ENCODE measurements at regions not wholly inside any gene's neighbourhood (a gene's known extent, or its start where the extent isn't known, plus 50 kb on each side); places are given as distances from the start of the nearest gene placed in this dataset.

DNA sequence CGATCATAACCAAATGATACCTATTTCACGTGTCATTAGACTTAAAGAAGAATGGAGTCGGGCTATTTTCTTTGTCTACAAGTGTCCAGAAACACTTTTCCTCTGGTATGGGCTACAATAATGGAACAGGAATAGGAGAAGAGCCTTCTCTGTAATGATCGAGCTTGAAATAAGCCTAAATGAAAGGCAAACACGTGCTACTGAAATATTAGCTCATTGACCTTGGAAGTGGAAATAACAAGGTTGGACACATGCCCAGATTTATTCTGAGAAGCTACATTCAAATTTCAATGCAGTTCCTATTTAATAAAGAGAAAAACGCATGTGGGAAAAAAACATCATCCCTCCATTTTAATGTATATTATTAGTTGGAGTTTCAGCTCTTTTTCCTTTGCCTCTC is 254.7 kb upstream of the PTER start:
- no peak for DNase-seq (ENCODE audit: extremely low spot score, unreplicated experiment)
- no peaks in the 10 kb centered on the region for H3K4me1 Mint-ChIP-seq (ENCODE audit: unreplicated experiment)
- no peaks in the 10 kb centered on the region for H3K9me3 Mint-ChIP-seq
- TF ChIP-seq, protein P1, sequence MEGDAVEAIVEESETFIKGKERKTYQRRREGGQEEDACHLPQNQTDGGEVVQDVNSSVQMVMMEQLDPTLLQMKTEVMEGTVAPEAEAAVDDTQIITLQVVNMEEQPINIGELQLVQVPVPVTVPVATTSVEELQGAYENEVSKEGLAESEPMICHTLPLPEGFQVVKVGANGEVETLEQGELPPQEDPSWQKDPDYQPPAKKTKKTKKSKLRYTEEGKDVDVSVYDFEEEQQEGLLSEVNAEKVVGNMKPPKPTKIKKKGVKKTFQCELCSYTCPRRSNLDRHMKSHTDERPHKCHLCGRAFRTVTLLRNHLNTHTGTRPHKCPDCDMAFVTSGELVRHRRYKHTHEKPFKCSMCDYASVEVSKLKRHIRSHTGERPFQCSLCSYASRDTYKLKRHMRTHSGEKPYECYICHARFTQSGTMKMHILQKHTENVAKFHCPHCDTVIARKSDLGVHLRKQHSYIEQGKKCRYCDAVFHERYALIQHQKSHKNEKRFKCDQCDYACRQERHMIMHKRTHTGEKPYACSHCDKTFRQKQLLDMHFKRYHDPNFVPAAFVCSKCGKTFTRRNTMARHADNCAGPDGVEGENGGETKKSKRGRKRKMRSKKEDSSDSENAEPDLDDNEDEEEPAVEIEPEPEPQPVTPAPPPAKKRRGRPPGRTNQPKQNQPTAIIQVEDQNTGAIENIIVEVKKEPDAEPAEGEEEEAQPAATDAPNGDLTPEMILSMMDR (conservative IDR thresholded peaks at IDR 0.05) = no peak
- no peaks in the 10 kb centered on the region for H3K36me3 Mint-ChIP-seq
- H3K27ac Mint-ChIP-seq = no peak overlapping the region
- H3K4me3 Mint-ChIP-seq = no peak overlapping the region
- no peaks in the 10 kb centered on the region for H3K27me3 Mint-ChIP-seq

DNA sequence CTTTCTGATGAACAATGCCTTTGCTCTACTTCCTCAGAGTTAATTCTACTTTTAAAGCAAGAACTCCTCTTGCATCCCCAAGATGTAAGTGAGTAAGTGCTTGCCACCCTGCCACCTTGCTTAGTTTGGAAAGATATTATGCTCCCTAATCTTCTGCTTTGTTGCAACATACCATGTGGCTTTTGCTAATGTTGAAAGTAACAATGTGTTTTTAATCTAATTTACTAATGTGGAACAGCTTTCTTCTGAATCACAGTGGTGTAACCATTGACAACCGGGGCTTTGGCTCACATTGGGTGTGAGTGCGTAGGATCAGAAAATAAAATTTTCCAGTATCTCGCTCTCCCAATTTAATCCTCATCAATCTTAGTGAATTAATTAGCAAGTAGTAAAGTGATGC is 254.1 kb upstream of the PTER start:
- TF ChIP-seq, protein P1 (conservative IDR thresholded peaks at IDR 0.05) = no peak
- Mint-ChIP-seq H3K4me1 (ENCODE audit: unreplicated experiment) (no peaks in the 10 kb centered on the region), H3K36me3 (no peaks in the 10 kb centered on the region), H3K4me3 (no peak overlapping the region), H3K27me3 (no peaks in the 10 kb centered on the region), H3K27ac (no peak overlapping the region), H3K9me3 (no peaks in the 10 kb centered on the region)
- DNase-seq (ENCODE audit: extremely low spot score, unreplicated experiment) = no peak

DNA sequence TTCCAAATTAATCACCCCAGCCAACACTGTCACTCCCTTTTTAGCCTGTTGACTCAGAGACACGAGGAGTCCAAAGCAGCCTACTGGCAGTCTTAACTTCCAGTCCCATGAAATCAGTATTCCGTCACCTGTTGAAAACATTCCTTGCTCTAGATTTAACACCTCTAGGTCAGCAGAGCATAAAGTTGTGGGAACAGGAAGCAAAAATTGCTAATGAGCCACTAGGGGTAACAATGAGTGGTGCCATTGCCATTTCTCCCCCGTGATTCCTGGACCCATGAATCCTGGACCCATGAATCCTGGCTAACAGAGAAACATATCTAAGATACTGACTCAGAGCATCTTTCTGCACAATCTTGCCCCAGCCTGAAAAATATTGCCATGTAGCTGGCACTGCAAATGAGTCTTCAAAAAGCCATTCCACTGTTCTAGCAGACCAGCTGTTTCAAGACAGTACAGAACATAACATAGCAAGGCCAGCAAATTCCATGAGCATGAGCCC is 252.7 kb upstream of the PTER start:
- Mint-ChIP-seq H3K36me3 (no peaks in the 10 kb centered on the region), H3K9me3 (no peaks in the 10 kb centered on the region), H3K4me3 (no peak overlapping the region), H3K27me3 (no peaks in the 10 kb centered on the region), H3K27ac (no peak overlapping the region), H3K4me1 (ENCODE audit: unreplicated experiment) (no peaks in the 10 kb centered on the region)
- no peak for DNase-seq (ENCODE audit: extremely low spot score, unreplicated experiment)
- TF ChIP-seq, protein P1 (conservative IDR thresholded peaks at IDR 0.05) = no peak

DNA sequence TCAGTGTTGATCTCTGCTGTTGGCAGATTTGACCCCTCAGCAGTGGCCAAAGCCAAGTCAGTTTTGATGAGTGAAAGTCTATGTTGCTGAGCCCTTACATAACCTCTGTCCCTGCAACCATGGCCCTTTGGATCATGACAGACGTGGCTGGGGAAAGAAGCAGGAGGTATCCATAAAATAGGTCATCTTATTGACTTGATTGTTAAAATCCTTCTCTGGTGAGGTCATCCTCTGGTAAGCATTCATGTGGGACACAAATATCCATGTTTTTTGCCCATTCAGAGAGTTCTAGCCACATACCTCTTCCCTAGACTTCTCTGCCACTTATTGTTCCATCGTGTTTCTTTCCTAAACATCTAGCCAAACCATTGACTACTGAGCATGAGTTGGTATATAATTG is 251.9 kb upstream of the PTER start:
- Mint-ChIP-seq H3K27me3 (no peaks in the 10 kb centered on the region), H3K9me3 (no peaks in the 10 kb centered on the region), H3K4me3 (no peak overlapping the region), H3K36me3 (no peaks in the 10 kb centered on the region), H3K27ac (no peak overlapping the region), H3K4me1 (ENCODE audit: unreplicated experiment) (no peaks in the 10 kb centered on the region)
- DNase-seq (ENCODE audit: extremely low spot score, unreplicated experiment) = no peak
- TF ChIP-seq, protein P1 (conservative IDR thresholded peaks at IDR 0.05) = no peak

- no peaks in the 10 kb centered on the region for H3K9me3 Mint-ChIP-seq
- H3K4me3 Mint-ChIP-seq = no peak overlapping the region
- TF ChIP-seq, protein P1 (conservative IDR thresholded peaks at IDR 0.05) = no peak
These were observed 250.2 kb upstream of the PTER start for GRCh38 chr10:16186564-16186963.

DNA sequence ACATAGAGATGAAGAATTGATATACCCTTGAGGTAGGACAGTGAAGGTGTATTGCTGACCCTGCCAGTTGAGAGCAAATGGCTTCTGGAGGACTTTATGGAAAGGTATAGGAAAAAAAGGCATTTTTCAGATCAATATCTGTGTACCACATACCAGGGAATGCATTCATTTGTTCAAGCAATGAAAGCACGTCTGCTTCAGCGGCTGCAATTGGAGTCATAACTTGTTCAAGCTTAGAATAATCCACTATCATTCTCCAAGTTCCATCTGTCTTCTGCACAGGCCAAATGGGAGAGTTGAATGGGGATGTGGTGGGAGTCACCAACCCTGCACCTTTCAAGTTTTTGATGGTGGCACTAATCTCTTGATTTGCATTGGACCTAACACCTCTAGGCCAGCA is 249.6 kb upstream of the PTER start:
- Mint-ChIP-seq H3K27me3 (no peaks in the 10 kb centered on the region), H3K9me3 (no peaks in the 10 kb centered on the region), H3K4me3 (no peak overlapping the region), H3K4me1 (ENCODE audit: unreplicated experiment) (no peaks in the 10 kb centered on the region), H3K27ac (no peak overlapping the region), H3K36me3 (no peaks in the 10 kb centered on the region)
- DNase-seq (ENCODE audit: extremely low spot score, unreplicated experiment) = no peak
- TF ChIP-seq, protein P1 (conservative IDR thresholded peaks at IDR 0.05) = no peak

More at GRCh38 chr10:16186564-16186963, 250.2 kb upstream of the PTER start:
- H3K27ac Mint-ChIP-seq = no peak overlapping the region
- no peaks in the 10 kb centered on the region for H3K4me1 Mint-ChIP-seq (ENCODE audit: unreplicated experiment)
- no peaks in the 10 kb centered on the region for H3K27me3 Mint-ChIP-seq
- no peak for DNase-seq (ENCODE audit: extremely low spot score, unreplicated experiment)
- H3K36me3 Mint-ChIP-seq = no peaks in the 10 kb centered on the region
